HEK293 (cell line): ENCODE measurements at regions not wholly inside any gene's neighbourhood (a gene's known extent, or its start where the extent isn't known, plus 50 kb on each side); places are given as distances from the start of the nearest gene placed in this dataset.
A peak's percentile ranks its signal among the peaks of the same experiment; 100 is the strongest.
"Not testable (repeated sequence)": the region's sequence is repeated elsewhere in the genome, so short reads cannot be mapped to it uniquely, and the experiment has no call there.

Experiments
- CTCF ChIA-PET: fragments of 350-600 bp; formaldehyde crosslinking; extraction: SDS; loops from one replicate; lab custom pipeline; 2021; ENCODE audit warnings: antibody characterized with exemption; lab: Yijun Ruan, JAX
- POLR2A ChIA-PET: fragments of 300-600 bp; formaldehyde crosslinking; extraction: SDS; loops from one replicate; lab custom pipeline; 2020; ENCODE audit warnings: antibody characterized with exemption, inconsistent platforms; lab: Yijun Ruan, JAX
- H3K27ac ChIP-seq: fragments of 200-500 bp; sonication (Bioruptor generic); 2 replicates; pipeline ENCODE4 v1.5.1; 2014; ENCODE audit warnings: low read depth, low read length, control low read depth, inconsistent platforms; ENCODE audit errors: extremely low read depth
- H3K36me3 ChIP-seq, 2 experiments: fragments of 200-500 bp in 1 of 2; sonication (Bioruptor generic) in 1 of 2; 1 replicate in 1 of 2; 2 replicates in 1 of 2; pipeline ENCODE4 v1.5.1; 2014 to 2017; ENCODE audit warnings: inconsistent platforms in 2 of 2, low read length in 2 of 2; ENCODE audit not compliant: control insufficient read depth in 2 of 2, insufficient read depth in 1 of 2
- H3K4me1 ChIP-seq: fragments of 200-500 bp; sonication (Bioruptor generic); 2 replicates; pipeline ENCODE4 v1.5.1; 2014; ENCODE audit warnings: mild to moderate bottlenecking, low read length, inconsistent platforms; ENCODE audit not compliant: control insufficient read depth, insufficient read depth
- H3K4me3 ChIP-seq: 2 replicates; pipeline ENCODE4 v1.5.1; 2011; ENCODE audit warnings: low read depth, mild to moderate bottlenecking, control low read depth, low read length, moderate library complexity
- H3K9me3 ChIP-seq: fragments of 200-500 bp; sonication (Bioruptor generic); 2 replicates; pipeline ENCODE4 v1.5.1; 2014; ENCODE audit warnings: low read depth, low read length, inconsistent platforms; ENCODE audit not compliant: control insufficient read depth, insufficient read depth
- BCL11B ChIP-seq: fragments of 450-650 bp; formaldehyde crosslinking; IDR thresholded peaks from 2 replicates; pipeline ENCODE4 v1.5.1; 2016; ENCODE audit warnings: low read depth, missing biosample characterization, missing genetic modification characterization
- EGR2 ChIP-seq: fragments of 450-650 bp; formaldehyde crosslinking; IDR thresholded peaks from 2 replicates; pipeline ENCODE4 v1.5.1; 2016; ENCODE audit warnings: low read depth, missing biosample characterization, missing genetic modification characterization
- GLIS2 ChIP-seq: fragments of 450-650 bp; formaldehyde crosslinking; IDR thresholded peaks from 2 replicates; pipeline ENCODE4 v1.5.1; 2016; ENCODE audit warnings: missing biosample characterization, missing genetic modification characterization
- HOXC10 ChIP-seq: sonication (generic); formaldehyde crosslinking; IDR thresholded peaks from 2 replicates; pipeline ENCODE4 v1.8.1; 2023; ENCODE audit warnings: mild to moderate bottlenecking, missing genetic modification reagents
- KLF10 ChIP-seq: fragments of 450-650 bp; IDR thresholded peaks from 2 replicates; pipeline ENCODE4 v1.5.1; 2018; ENCODE audit warnings: missing biosample characterization, mild to moderate bottlenecking, missing genetic modification characterization
- KLF8 ChIP-seq: fragments of 450-650 bp; formaldehyde crosslinking; IDR thresholded peaks from 2 replicates; pipeline ENCODE4 v1.5.1; 2016; ENCODE audit warnings: missing biosample characterization, missing genetic modification characterization
- MZF1 ChIP-seq: fragments of 450-650 bp; formaldehyde crosslinking; IDR thresholded peaks from 2 replicates; pipeline ENCODE4 v1.5.1; 2017; ENCODE audit warnings: missing biosample characterization, missing genetic modification characterization, borderline replicate concordance
- REPIN1 ChIP-seq: fragments of 450-650 bp; formaldehyde crosslinking; IDR thresholded peaks from 2 replicates; pipeline ENCODE4 v1.5.1; 2017; ENCODE audit warnings: missing biosample characterization, missing genetic modification characterization, low read depth
- ZNF146 ChIP-seq: fragments of 450-650 bp; formaldehyde crosslinking; IDR thresholded peaks from 2 replicates; pipeline ENCODE4 v1.5.1; 2016; ENCODE audit warnings: missing biosample characterization, missing genetic modification characterization
- ZNF16 ChIP-seq: fragments of 450-650 bp; formaldehyde crosslinking; IDR thresholded peaks from 2 replicates; pipeline ENCODE4 v1.5.1; 2016; ENCODE audit warnings: low read depth, missing biosample characterization, missing genetic modification characterization
- ZNF175 ChIP-seq: fragments of 450-650 bp; formaldehyde crosslinking; IDR thresholded peaks from 2 replicates; pipeline ENCODE4 v1.5.1; 2016; ENCODE audit warnings: missing biosample characterization, missing genetic modification characterization
- ZNF221 ChIP-seq: fragments of 450-650 bp; formaldehyde crosslinking; IDR thresholded peaks from 2 replicates; pipeline ENCODE4 v1.5.1; 2017; ENCODE audit warnings: missing biosample characterization, missing genetic modification characterization, borderline replicate concordance
- ZNF274 ChIP-seq, 2 experiments: fragments of 200-500 bp in 1 of 2; fragments of 450-650 bp in 1 of 2; sonication (Bioruptor generic) in 1 of 2; formaldehyde crosslinking in 1 of 2; IDR thresholded peaks; 2 replicates each; pipeline versions ENCODE4 v1.5.1 to v1.6.1; 2014 to 2016; ENCODE audit warnings: borderline replicate concordance in 1 of 2, inconsistent platforms in 1 of 2, low read length in 1 of 2, missing biosample characterization in 1 of 2, missing genetic modification characterization in 1 of 2
- ZNF362 ChIP-seq: fragments of 450-650 bp; formaldehyde crosslinking; IDR thresholded peaks from 2 replicates; pipeline ENCODE4 v1.5.1; 2016; ENCODE audit warnings: missing biosample characterization, missing genetic modification characterization
- ZNF610 ChIP-seq: fragments of 450-650 bp; formaldehyde crosslinking; IDR thresholded peaks from 2 replicates; pipeline ENCODE4 v1.5.1; 2016; ENCODE audit warnings: missing biosample characterization, missing genetic modification characterization, borderline replicate concordance
- ZNF645 ChIP-seq: fragments of 450-650 bp; formaldehyde crosslinking; IDR thresholded peaks from 2 replicates; pipeline ENCODE4; 2016; ENCODE audit warnings: missing biosample characterization, missing genetic modification characterization
- ZNF660 ChIP-seq: fragments of 450-650 bp; IDR thresholded peaks from 2 replicates; pipeline ENCODE4 v1.5.1; 2018; ENCODE audit warnings: missing biosample characterization, mild to moderate bottlenecking, missing genetic modification characterization
- ZNF670 ChIP-seq: fragments of 450-650 bp; formaldehyde crosslinking; IDR thresholded peaks from 2 replicates; pipeline ENCODE4 v1.5.1; 2016; ENCODE audit warnings: missing biosample characterization, missing genetic modification characterization, low read depth
- ZXDB ChIP-seq: fragments of 450-650 bp; formaldehyde crosslinking; IDR thresholded peaks from 2 replicates; pipeline ENCODE4 v1.5.1; 2016; ENCODE audit warnings: missing biosample characterization, missing genetic modification characterization

- H3K4me1 ChIP-seq, CTCF ChIA-PET, H3K9me3 ChIP-seq, H3K36me3 ChIP-seq, H3K4me3 ChIP-seq, H3K27ac ChIP-seq, POLR2A ChIA-PET: not testable (repeated sequence)
Observed at GRCh38 chr9:42384585-42384984, 201.1 kb downstream of the SPATA31A6 start.

DNA sequence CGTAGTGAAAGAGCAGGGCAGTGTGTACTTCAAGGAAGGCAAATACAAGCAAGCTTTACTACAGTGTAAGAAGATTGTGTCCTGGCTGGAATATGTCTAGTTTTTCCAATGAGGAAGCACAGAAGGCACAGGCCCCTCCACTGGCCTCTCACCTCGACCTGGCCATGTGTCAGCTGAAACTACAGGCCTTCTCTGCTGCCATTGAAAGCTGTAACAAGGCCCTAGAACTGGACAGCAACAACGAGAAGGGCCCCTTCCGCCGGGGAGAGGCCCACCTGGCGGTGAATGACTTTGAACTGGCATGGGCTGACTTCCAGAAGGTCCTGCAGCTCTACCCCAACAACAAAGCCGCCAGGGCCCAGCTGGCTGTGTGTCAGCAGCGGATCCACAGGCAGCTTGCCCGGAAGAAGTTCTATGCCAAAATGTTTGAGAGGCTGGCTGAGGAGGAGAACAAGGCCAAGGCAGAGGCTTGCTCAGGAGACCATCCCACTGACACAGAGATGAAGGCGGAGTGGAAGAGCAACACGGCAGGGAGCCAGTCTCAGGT is 202.2 kb downstream of the SPATA31A6 start:
- H3K36me3 ChIP-seq, POLR2A ChIA-PET, H3K9me3 ChIP-seq, H3K4me3 ChIP-seq, H3K27ac ChIP-seq, H3K4me1 ChIP-seq, CTCF ChIA-PET: not testable (repeated sequence)

GRCh38 chr9:42386477-42386876 is 203.0 kb downstream of the SPATA31A6 start:
- H3K4me3 ChIP-seq: no peak overlapping the region
- H3K36me3 ChIP-seq: no peaks in the 10 kb centered on the region
- H3K9me3 ChIP-seq: no peaks in the 10 kb centered on the region
- peak; percentile 61 for TF ChIP-seq EGR2 (tag by site-specific recombination)
- TF ChIP-seq ZNF660: no peak
- TF ChIP-seq GLIS2 (tag by site-specific recombination): no peak
- no peak for TF ChIP-seq ZNF175 (tag by site-specific recombination)
- no peak for TF ChIP-seq MZF1 (tag by site-specific recombination)
- TF ChIP-seq ZXDB (tag by site-specific recombination): no peak
- TF ChIP-seq ZNF645: no peak
- TF ChIP-seq ZNF16 (tag by site-specific recombination): no peak
- TF ChIP-seq REPIN1 (tag by site-specific recombination): no peak
- ChIA-PET POLR2A (no interaction called here), CTCF (no interaction called here)
- no peak overlapping the region for H3K27ac ChIP-seq
- H3K4me1 ChIP-seq: no peaks in the 10 kb centered on the region

GRCh38 chr9:42388146-42388690 is 204.8 kb downstream of the SPATA31A6 start:
- Histone ChIP-seq H3K27ac (no peak overlapping the region), H3K36me3 (no peaks in the 10 kb centered on the region), H3K4me1 (no peaks in the 10 kb centered on the region), H3K4me3 (no peak overlapping the region)
- POLR2A ChIA-PET: no interaction called here
- TF ChIP-seq HOXC10 (no peak), ZNF221 (tag by site-specific recombination) (no peak), ZNF274 (IDR thresholded peaks at IDR 0.05; ENCODE audit: low read length) (no peak), ZNF274 (tag by site-specific recombination; IDR thresholded peaks at IDR 0.05; ENCODE audit: borderline replicate concordance) (no peak), KLF10 (tag by site-specific recombination) (no peak), ZNF362 (tag by site-specific recombination) (no peak), ZNF670 (no peak), KLF8 (tag by site-specific recombination) (no peak), BCL11B (tag by site-specific recombination) (no peak), ZNF146 (tag by site-specific recombination) (no peak), ZNF610 (no peak)
- TF ChIP-seq, all 188 proteins: peak for 0
- CTCF ChIA-PET: no interaction called here
- no peaks in the 10 kb centered on the region for H3K9me3 ChIP-seq
